GM19238 (cell line): ENCODE measurements at regions not wholly inside any gene's neighbourhood (a gene's known extent, or its start where the extent isn't known, plus 50 kb on each side); places are given as distances from the start of the nearest gene placed in this dataset.

Experiments used
- DNase-seq: peaks from one replicate; pipeline ENCODE4 v3.0.0; 2011; ENCODE audit warnings: low spot score; ENCODE audit not compliant: insufficient read length

GRCh38 chr1:79817031-79817560, 810.6 kb upstream of the ADGRL4 start:
- no peak for DNase-seq

GRCh38 chr1:79815115-79815514, 808.6 kb upstream of the ADGRL4 start:
- DNase-seq, result no peak

GRCh38 chr1:79811173-79811572, 804.6 kb upstream of the ADGRL4 start:
- DNase-seq, result no peak

GRCh38 chr1:79808816-79809475, 802.4 kb upstream of the ADGRL4 start:
- DNase-seq, result no peak

- DNase-seq, result no peak
These were observed 801.3 kb upstream of the ADGRL4 start for GRCh38 chr1:79807816-79808215.

- DNase-seq, result no peak
These were observed 791.0 kb upstream of the ADGRL4 start for GRCh38 chr1:79797487-79797886.

- no peak for DNase-seq
These were observed 789.9 kb upstream of the ADGRL4 start for GRCh38 chr1:79796434-79796833.

GRCh38 chr1:79792219-79792930, 785.8 kb upstream of the ADGRL4 start:
- DNase-seq, result no peak

GRCh38 chr1:79791488-79792218, 785.1 kb upstream of the ADGRL4 start:
- DNase-seq, result no peak

- no peak for DNase-seq
These were observed 784.4 kb upstream of the ADGRL4 start for GRCh38 chr1:79790950-79791349.

- no peak for DNase-seq
These were observed 781.1 kb upstream of the ADGRL4 start for GRCh38 chr1:79787631-79788030.

GRCh38 chr1:79785964-79786363, 779.4 kb upstream of the ADGRL4 start:
- no peak for DNase-seq

GRCh38 chr1:79785561-79785960, 779.0 kb upstream of the ADGRL4 start:
- no peak for DNase-seq

- no peak for DNase-seq
These were observed 774.7 kb upstream of the ADGRL4 start for GRCh38 chr1:79781261-79781660.

GRCh38 chr1:79777481-79778219, 771.1 kb upstream of the ADGRL4 start:
- DNase-seq, result peak; percentile 1

GRCh38 chr1:79775402-79775801, 768.9 kb upstream of the ADGRL4 start:
- DNase-seq, result no peak

- DNase-seq, result no peak
These were observed 766.9 kb upstream of the ADGRL4 start for GRCh38 chr1:79773385-79773784.

- DNase-seq, result no peak
These were observed 755.9 kb upstream of the ADGRL4 start for GRCh38 chr1:79762461-79762860.

- no peak for DNase-seq
These were observed 754.0 kb upstream of the ADGRL4 start for GRCh38 chr1:79760531-79760930.

- no peak for DNase-seq
These were observed 743.1 kb upstream of the ADGRL4 start for GRCh38 chr1:79749607-79750006.

GRCh38 chr1:79745929-79746328, 739.4 kb upstream of the ADGRL4 start:
- no peak for DNase-seq

- no peak for DNase-seq
These were observed 738.2 kb upstream of the ADGRL4 start for GRCh38 chr1:79744746-79745145.
